CD4-positive, alpha-beta T cell treated with Interleukin-17A for 1 hour (primary cell): ENCODE measurements at regions not wholly inside any gene's neighbourhood (a gene's known extent, or its start where the extent isn't known, plus 50 kb on each side); places are given as distances from the start of the nearest gene placed in this dataset.
"Not testable (repeated sequence)": the region's sequence is repeated elsewhere in the genome, so short reads cannot be mapped to it uniquely, and the experiment has no call there.

ENCODE experiments used
- DNase-seq: peaks from one replicate; pipeline ENCODE4 v3.0.0-alpha.2; 2020

GRCh38 chr4:157775971-157776370 is 396.9 kb downstream of the GASK1B start:
- no peak for DNase-seq

- no peak for DNase-seq
Measured at GRCh38 chr4:157772907-157773306, 399.9 kb downstream of the GASK1B start.

GRCh38 chr4:157768419-157768818 is 404.4 kb downstream of the GASK1B start:
- DNase-seq: no peak

DNA sequence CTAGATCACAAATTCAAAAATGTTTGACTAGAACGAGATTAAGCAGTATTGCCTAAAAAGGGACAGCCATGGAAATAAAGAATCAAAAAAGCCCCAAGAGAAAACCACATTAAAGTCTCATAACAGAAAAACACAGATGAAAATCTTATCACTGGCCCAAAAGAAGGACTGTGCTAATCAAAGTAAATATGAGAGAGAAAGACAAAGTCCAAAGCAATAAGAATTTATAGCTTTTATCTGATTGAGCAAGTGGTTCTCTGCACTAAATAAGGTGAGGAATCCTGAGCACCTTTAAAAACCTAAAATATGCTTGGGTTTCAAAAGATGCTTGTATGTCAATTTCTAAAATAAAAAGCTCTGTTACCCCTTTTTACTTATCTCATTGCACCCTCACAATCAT is 409.3 kb downstream of the GASK1B start:
- DNase-seq: no peak

DNA sequence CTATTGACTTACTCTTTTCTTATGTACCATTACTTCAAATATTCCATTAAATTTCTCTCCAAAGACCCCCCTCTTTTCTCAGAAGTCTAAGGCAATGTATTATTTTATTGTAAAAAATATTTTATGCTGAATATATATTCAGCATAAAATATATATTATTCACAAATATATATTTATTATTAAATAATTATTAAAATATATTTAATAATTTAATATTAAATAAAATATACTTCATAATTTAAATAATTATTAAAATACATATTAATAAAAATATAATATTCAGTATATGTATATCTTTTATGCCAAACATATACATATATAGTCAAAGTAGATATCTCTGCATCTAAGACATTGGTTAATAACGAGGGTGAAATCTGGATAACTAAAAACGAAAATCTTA is 418.4 kb downstream of the GASK1B start:
- no peak for DNase-seq

DNA sequence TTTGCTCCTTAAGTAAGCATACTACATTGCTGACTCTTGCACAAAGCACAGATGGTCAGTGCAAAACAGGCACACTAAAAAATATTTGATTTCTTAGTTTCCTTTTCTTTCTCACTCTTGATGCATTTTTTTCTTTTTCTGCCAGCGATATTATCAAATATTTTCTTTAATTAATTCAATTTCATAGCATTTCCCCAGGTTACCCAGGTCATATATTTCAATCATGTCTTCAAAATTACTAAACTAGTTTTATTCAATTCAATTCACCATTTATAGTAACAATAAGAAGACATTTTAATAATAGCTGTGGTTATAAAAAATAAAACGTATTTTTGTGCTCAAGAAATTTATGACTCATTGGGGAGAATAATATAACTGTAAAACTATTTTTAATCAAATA is 421.2 kb downstream of the GASK1B start:
- DNase-seq: no peak

GRCh38 chr4:157741642-157742041 is 431.2 kb downstream of the GASK1B start:
- DNase-seq: no peak

DNA sequence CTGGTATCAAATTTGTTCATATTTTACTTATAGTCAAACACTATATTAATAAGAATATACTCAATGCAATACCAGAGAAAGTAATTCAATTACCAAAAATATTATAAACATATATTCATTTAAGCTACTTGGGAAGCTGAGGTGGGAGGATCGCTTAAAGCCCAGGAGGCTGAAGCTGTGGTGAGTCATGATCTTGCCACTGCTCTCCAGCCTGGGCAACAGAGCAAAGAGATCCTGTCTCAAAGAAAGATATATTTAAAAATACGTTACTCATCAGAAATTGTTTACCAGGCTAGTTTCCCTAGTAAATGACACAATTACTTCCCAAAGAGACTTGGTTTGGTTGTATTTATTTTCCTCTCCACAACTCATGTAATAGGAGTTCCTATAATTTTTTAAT is 433.6 kb downstream of the GASK1B start:
- DNase-seq: no peak

DNA sequence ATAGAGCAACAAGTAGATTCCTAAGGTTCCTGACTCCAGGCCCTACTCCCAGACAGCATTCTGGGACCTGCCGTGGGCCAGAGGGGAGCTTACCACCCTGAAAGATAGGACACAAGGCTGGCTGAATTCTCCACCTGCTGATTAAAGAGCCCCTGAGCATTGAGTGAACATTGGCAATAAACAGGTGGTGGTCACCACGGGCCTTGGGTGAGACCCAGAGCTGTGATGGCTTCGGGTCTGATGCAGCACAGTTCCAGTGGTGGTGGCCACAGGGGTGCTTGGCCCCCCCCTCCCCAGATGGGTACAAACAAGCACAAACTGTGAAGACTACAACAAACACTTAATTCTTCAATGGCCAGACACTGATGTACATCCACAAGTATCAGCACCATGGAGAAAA is 444.6 kb downstream of the GASK1B start:
- no peak for DNase-seq

GRCh38 chr4:157727163-157727562 is 445.7 kb downstream of the GASK1B start:
- no peak for DNase-seq

DNA sequence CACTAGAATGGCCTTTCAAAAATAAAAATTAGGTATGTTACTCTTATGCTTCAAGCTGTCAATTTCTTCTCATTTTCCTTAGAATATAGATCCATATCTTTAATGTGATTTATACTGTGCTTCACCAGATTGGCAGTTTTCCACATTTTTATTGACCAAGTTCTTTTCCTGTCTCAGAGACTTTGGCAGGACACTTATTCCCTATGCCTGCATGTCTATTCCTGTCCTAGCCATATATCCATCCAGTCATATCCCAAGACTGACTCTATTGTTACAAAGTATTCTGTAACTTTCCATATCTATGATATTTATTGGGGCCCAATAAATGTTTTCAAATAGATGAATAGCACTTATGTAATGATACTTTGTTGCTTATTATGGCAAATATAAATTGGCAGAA is 450.7 kb downstream of the GASK1B start:
- no peak for DNase-seq

DNA sequence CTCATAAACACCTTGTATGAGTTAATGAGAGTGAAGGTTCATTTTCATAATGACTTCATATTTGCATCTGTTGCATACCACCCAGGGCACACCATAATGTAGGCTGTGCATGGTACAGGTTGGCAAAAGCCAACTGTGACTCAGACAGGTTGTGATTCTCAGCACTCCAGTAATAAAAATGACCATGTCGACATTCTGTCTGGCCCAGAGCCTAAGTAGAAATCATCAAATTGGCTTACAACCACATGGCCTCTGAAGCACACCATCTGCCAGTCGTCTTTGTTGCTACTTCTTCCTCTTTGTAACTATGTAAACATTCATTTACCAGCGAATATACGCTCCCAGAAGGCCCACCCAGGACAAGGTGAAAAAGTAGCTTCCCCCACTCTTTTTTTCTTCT is 459.5 kb downstream of the GASK1B start:
- no peak for DNase-seq

- no peak for DNase-seq
Measured at GRCh38 chr4:157706155-157706554, 466.7 kb downstream of the GASK1B start.

DNA sequence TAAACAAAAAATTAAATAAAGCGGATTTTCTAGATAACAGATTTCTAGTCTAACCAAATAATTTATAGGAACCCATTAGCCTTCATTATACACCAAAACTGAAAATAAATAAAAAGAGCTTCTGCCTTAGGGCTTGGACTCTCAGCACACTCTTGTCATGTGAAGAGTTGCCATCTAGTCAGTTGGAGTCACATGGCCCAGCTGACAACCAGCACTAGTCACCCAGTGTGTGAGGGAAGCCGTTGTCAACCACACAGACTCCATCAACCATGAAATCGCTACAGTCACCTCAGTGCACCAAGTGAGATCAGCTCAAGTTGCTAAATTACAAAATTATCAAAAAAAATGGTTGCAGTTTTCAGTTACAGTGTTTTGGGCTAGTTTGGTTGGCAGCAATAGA is 470.0 kb downstream of the GASK1B start:
- DNase-seq: no peak

GRCh38 chr4:157701695-157701994 is 471.2 kb downstream of the GASK1B start:
- no peak for DNase-seq

DNA sequence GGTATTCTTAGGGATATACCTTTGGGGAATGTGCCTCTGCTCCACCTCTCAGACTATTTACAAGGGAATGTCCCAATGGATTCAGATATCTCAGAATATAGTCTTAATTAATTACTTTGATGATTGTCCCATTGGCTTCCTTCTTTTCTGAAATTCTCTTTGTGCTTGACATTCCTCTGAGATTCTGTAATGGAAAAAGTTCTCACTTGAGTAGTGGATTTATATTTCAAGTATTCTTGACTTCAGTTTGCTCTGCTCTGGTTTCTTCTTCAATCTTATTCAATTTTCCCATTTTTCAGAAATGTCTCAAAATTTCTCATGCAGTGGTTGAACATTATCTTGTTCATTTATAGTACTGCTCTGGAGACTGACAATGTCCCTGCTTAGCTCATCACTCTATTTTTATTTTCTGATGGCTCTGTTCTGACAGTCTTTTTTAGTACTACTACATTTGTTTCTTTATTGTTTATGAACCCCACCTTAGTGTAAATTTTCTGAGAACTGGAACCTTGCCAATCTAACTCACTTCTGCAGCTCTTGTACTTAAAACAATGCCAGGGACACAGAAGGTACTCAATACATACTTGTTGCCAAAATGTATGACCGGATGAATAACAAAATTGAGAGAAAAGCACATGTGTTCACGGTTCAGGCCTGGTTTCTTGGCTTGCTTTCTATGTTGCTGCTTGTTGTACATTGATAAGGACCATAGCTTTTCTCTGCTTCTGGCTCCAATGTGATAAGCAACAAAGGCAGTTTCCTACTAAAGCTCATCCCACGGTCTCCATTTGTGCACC is 471.7 kb downstream of the GASK1B start:
- no peak for DNase-seq

- DNase-seq: no peak
Measured at GRCh38 chr4:157689476-157689875, 468.9 kb downstream of the GRIA2 start.

DNA sequence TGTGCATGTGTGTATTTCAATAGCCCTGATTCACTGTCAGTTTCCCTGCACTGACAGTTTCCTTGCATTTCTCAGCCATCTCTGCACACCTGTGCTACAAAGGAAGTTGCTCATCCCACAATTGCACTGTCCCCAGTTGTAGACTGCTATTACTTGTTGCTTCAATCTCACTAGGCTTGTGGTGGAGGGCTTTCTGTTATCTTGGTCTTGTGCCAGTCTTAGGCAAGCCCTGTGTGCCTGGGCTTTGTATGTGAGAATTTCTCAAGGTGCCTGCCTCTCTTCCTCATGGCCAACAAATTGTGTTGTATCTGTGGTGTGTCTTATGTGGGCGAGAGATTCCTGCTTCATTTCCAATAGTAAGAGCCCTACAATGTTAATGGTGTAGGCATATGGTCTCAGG is 467.4 kb downstream of the GRIA2 start:
- DNase-seq: no peak

DNA sequence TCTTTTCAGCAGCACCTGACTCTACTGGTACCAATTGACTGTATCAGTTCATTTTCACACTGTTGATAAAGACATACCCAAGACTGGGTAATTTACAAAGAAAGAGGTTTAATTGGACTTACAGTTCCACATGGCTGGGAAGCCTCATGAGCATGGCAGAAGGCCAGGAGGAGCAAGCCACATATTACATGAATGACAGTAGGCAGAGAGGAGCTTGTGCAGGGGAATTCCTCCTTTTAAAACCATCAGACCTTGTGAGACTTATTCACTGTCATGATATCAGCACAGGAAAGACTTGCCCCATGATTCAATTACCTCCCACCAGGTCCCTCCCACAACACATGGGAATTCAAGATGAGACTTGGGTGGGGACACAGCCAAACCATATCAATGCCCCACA is 458.8 kb downstream of the GRIA2 start:
- DNase-seq: not testable (repeated sequence)

DNA sequence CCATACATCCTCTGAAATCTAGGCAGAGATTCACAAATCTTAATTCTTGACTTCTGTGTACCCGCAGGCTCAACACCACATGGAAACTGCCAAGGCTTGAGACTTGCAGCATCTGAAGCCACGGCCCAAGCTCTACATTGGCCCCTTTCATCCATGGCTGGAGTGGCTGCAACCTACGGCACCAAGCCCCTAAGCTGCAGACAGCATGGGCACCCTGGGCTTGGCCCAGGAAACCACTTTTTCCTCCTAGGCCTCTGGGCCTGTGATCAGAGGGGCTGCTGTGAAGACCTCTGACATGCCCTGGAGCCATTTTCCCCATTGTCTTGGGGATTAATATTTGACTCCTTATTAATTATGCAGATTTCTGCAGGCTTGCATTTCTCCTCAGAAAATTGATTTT is 457.9 kb downstream of the GRIA2 start:
- no peak for DNase-seq

DNA sequence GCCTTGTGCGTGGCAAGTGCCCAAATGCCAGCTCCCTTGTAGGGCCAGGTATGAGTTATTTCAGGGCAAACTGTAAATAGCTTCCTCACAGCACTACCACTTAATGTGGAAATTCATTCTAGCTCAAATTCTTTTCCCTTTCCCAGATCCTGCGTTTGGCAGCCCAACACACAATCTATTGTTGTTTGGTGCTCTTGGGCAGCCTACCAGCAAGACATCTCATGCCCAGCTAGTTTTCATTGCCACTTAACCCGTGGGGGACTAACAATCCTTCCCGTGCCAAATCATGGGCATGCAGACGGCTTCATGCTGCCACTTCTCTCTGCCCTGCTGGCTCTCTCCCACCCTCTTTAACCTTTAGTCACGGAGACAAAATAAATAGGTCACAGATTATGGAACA is 454.2 kb downstream of the GRIA2 start:
- DNase-seq: no peak

- no peak for DNase-seq
Measured at GRCh38 chr4:157667836-157668235, 447.3 kb downstream of the GRIA2 start.

GRCh38 chr4:157664726-157665125 is 444.2 kb downstream of the GRIA2 start:
- DNase-seq: no peak

GRCh38 chr4:157655096-157655809 is 434.7 kb downstream of the GRIA2 start:
- DNase-seq: no peak

GRCh38 chr4:157643257-157643656 is 422.7 kb downstream of the GRIA2 start:
- no peak for DNase-seq
